GM19395 (cell line): ENCODE measurements at regions not wholly inside any gene's neighbourhood (a gene's known extent, or its start where the extent isn't known, plus 50 kb on each side); places are given as distances from the start of the nearest gene placed in this dataset.
"Not testable (repeated sequence)": the region's sequence is repeated elsewhere in the genome, so short reads cannot be mapped to it uniquely, and the experiment has no call there.

Source experiments
- ATAC-seq: cut with Tn5 transposase; IDR thresholded peaks from one replicate; pipeline ENCODE4 v1.9.1; 2021; ENCODE audit warnings: mild to moderate bottlenecking, moderate library complexity; ENCODE audit not compliant: unreplicated experiment

DNA sequence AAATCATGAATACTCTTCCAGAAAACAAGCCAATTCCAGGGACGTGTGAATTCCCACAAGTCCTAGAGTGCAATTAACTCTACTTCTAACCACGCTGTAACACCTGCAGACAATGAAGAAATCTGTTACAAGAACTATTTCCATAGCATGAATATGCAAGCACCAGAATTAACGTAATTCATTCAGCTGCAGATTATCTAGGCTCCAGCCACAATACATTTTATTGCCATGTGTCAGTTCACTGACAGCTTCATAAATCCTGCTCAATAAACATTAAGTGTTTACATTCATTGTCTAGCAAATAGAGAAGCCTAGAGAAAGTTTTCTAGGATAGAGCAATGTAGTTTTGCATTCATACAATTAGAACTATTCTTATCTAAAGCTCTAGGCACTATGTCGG lies 1348.5 kb downstream of the GRIK2 start:
- ATAC-seq, result no peak

DNA sequence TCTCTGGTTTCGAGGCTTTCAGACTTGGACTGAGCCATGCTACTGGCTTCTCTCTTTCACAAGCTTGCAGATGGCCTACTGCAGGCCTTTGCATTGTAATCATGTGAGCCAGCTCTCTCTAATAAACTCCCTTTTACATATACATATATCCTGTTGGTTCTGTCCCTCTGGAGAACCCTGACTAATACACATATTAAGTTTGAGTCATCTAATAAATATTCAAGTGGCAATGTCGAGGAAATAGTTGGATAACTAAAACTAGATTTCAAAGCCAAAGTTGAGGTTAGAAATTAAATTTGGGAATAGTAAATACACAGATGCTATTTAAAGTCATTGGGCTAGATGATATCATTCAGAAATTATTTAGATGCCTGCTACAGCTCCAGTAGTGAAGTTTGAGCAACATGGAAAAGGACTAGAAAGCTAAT lies 1343.4 kb downstream of the GRIK2 start:
- ATAC-seq, result no peak

DNA sequence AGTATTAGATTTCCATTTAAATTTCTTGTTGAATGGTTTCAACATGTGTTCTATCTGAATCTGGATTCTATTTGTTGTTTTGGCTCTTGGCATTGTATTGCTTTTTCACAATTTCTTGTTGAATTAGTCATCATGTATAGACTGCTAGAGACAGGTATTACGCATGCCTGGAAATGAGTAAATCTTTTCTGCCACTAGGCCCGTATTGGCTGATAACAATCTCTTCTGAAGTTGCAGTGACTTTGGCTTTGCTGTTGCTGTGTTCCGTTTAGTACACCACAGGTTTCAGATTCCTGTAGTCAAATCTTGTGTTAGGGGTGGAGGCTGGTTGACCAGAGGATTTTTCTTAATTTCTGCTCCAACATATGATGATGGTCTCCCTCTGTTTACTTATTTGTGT lies 1339.4 kb downstream of the GRIK2 start:
- no peak for ATAC-seq

DNA sequence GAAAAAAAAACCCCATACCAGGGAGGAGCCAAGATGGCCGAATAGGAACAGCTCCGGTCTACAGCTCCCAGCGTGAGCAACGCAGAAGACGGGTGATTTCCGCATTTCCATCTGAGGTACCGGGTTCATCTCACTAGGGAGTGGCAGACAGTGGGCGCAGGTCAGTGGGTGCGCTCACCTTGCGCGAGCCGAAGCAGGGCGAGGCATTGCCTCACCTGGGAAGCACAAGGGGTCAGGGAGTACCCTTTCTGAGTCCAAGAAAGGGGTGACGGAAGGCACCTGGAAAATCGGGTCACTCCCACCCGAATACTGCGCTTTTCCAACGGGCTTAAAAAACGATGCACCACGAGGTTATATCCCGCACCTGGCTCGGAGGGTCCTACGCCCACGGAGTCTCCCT lies 1328.6 kb downstream of the GRIK2 start:
- ATAC-seq, result not testable (repeated sequence)

- ATAC-seq, result no peak
Observed at GRCh38 chr6:102717737-102718456, 1324.4 kb downstream of the GRIK2 start.

- ATAC-seq, result no peak
Observed at GRCh38 chr6:102717252-102717651, 1323.7 kb downstream of the GRIK2 start.

DNA sequence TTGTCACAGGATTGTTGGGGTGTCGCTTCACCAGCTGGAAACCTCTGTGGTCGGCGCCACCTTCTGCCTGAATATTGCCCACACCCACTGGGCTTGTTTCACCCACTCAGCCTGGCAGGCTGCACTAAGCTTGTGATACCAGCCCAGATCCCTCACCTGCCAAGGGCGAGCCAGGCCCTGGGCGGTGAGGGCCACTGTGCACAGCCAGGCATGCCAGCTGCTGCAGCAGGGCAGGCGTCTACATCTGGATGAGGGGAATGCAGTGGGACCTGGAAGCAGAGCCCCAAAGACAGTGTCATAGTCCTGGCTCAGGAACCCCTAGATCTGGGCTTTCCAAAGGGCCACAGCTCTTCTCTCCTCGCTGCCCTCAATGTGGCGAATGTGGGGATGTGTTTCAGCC lies 1307.5 kb downstream of the GRIK2 start:
- no peak for ATAC-seq

DNA sequence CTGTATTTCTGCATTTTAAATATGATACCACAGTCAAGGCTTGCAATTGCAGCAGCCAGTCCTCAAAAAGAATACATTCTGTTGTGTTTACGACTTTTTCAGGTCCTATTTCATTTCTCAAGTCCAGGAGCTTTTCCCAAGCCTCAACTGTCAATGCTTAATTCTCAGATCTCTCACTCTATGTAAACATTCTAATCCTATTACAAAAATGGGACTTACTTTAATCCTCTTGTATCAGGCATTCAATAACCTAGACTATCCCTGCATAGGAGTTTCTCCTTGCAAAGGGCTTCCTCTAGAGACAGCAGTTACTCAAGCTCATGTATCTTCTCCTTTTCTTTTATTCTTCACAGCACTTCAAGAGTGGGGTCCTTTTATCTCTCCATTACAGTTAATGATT lies 1293.0 kb downstream of the GRIK2 start:
- no peak for ATAC-seq

GRCh38 chr6:102680413-102680812 lies 1286.9 kb downstream of the GRIK2 start:
- ATAC-seq, result no peak

GRCh38 chr6:102679865-102680264 lies 1286.4 kb downstream of the GRIK2 start:
- no peak for ATAC-seq

DNA sequence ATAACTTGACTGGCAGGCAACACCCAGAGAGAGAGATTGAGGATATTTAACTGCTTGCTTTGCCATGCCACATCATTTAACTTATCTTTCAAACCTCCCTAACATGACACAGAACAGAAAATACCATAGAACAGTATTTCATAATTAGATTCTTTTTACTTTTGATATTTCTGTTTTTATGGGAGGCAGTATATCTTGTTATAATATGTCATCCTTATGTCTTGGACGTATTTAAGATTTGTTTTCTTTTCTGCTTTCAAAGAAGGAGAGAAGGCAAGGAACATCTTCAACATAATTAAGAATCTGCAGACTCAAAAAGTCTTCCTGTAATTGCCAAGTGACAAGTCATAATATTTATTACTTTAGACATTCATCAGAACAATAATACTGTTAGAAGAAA lies 1283.7 kb downstream of the GRIK2 start:
- ATAC-seq, result no peak

DNA sequence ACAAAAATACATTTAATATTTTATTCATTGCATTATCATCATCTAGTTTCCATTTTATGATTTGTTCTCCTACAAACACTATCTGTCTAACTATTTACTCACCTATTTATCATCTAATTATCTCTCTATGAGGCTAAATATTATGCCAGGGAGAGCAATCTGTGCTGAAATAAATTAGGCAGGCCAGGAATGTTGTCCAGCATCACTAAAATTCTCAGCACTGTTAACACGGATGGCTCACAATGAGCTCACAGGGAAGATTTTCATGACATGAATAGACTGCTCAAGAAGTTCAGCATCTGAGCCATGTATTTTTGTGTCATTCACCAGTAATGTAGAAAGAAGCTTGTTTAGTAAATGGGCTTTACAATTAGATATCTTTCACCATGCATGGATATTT lies 1277.2 kb downstream of the GRIK2 start:
- ATAC-seq, result no peak

- ATAC-seq, result no peak
Observed at GRCh38 chr6:102662851-102663250, 1269.3 kb downstream of the GRIK2 start.

DNA sequence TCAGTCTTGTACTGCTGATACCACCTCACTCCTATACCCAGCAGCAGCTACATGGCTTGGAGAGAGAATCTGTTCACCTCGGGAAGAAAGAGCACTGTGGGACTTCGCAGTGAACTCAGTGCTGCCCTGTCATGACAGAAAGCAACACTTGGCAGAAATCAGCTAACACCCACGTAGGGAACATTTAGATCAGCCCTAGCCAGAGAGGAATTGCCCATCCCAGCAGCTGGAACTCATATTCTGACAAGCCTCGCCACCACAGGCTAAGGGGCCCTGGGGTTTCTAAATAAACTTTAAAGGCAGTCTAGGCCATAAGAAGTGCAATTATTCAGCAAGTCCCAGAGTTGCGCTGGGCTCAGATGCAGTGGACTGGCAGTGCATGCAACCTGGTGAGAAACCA lies 1266.8 kb downstream of the GRIK2 start:
- no peak for ATAC-seq

DNA sequence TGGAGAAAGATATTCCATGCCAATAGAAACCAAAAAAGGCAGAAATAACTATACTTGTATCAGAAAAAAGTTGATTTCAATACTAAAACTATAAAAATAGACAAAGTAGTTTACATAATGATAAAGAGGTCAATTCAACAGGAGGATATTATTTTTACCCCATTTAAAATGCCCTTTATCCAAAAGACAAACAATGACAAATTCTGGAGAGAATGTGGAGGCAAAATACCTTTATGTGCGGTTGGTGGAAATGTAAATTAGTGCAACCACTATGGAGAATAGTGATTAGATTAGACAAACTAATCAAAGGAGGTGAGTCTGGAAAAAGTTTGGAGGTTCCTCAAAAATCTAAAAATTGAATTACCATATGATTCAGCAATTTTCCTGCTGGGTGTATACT lies 1262.3 kb downstream of the GRIK2 start:
- no peak for ATAC-seq

GRCh38 chr6:102641426-102641825 lies 1247.9 kb downstream of the GRIK2 start:
- no peak for ATAC-seq

DNA sequence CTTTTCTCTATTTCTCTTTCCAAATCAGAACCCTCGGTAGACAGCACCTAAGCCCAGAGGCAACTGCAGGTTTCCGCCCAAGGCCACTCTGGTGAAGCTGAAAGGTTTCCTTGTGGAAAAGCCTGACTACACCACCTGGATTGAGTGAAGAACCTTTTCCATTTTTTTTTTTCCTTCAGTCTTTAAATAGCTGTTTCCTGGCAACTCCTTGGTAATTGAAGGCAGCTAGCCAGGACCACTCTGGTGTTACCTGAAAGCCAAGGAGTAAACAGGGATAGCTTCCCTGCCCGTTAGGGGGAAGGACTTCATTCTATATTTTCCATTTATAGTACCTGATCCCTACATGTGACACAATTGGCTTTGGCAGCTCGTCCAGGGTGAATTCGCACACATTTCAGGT lies 1238.4 kb downstream of the GRIK2 start:
- ATAC-seq, result no peak

DNA sequence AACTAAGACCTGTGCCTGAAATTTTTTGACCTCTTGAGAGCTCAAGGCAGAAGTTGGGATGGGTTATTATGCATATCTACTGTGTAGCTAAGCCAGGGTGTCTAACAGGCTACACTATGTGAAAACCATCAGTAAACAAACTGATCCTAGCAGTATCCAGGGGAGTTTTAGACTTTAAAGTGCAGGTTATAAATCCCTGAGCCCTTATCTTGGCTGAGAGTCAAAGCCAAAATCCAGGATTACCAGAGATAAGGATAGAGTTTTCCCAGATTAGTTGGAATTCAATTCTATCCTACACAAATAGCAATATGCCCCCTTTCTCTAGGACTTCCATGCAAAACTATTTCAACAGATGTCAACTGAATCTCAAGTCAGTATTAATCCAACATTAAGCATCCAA lies 1229.7 kb downstream of the GRIK2 start:
- no peak for ATAC-seq

- no peak for ATAC-seq
Observed at GRCh38 chr6:102619585-102619984, 1226.1 kb downstream of the GRIK2 start.

DNA sequence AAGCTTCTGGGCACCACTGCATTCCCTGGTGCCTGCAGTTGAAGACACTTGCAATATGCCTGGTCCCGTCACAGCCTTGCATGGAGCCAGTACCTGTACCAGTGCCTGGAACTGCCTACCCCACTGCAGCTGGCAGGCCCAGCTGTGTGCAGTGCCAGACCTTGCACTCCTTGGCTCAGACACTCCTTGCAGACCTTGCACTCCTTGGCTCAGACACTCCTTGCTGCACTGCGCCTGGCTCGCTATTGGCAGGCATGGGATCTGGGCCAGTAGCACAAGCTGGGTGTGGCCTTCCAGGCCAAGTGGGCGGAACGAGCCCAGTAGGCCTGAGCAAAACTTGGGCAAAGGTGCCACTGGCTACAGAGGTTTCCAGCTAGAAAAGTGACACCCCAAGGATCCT lies 1189.1 kb downstream of the GRIK2 start:
- no peak for ATAC-seq

- ATAC-seq, result no peak
Observed at GRCh38 chr6:102581378-102582124, 1188.0 kb downstream of the GRIK2 start.

GRCh38 chr6:102571236-102571908 lies 1177.9 kb downstream of the GRIK2 start:
- ATAC-seq, result no peak
